ENCODE measurements at regions not wholly inside any gene's neighbourhood (a gene's known extent, or its start where the extent isn't known, plus 50 kb on each side); places are given as distances from the start of the nearest gene placed in this dataset.

GRCh38 chr10:29191674-29192073, 97.2 kb upstream of the LYZL1 start:
- Mint-ChIP-seq H3K27ac (no peak overlapping the region), H3K4me1 (no peaks in the 10 kb centered on the region), H3K4me3 (no peak overlapping the region), H3K9me3 (peaks cover 0 to 11% (median 6%) of the 10 kb centered on the region in 8 donors), H3K36me3 (no peaks in the 10 kb centered on the region), H3K27me3 (peaks cover 5 to 7% of the 10 kb centered on the region in 2 donors)
- ChIA-PET CTCF (ENCODE audit: partially characterized antibody) (no interaction called here), POLR2A (ENCODE audit: partially characterized antibody) (no interaction called here)
- Histone ChIP-seq H3K27ac (ENCODE audit: low read depth, low read length) (no peak overlapping the region), H3K4me3 (ENCODE audit: low read length in 2 of 2) (no peak overlapping the region), H3K27me3 (ENCODE audit: insufficient read depth, low read length) (no peaks in the 10 kb centered on the region), H3K4me1 (ENCODE audit: insufficient read depth, low read length) (no peaks in the 10 kb centered on the region), H3K9me3 (ENCODE audit: control insufficient read depth in 1 of 2, low read length in 2 of 2) (no peaks in the 10 kb centered on the region), H3K36me3 (ENCODE audit: insufficient read depth, low read length) (no peaks in the 10 kb centered on the region)
- no peak for DNase-seq
- intact Hi-C loops (cut with micrococcal nuclease), result no loop called here

- CTCF ChIA-PET (ENCODE audit: partially characterized antibody), result no interaction called here
- no peak overlapping the region for H3K27ac Mint-ChIP-seq
These were observed 89.5 kb upstream of the LYZL1 start for GRCh38 chr10:29199339-29199738.

GRCh38 chr10:29199941-29200679, 88.8 kb upstream of the LYZL1 start:
- ChIA-PET POLR2A (ENCODE audit: partially characterized antibody) (no interaction called here), CTCF (ENCODE audit: partially characterized antibody) (no interaction called here)
- no peak overlapping the region for H3K27ac ChIP-seq (ENCODE audit: low read depth, low read length)
- H3K27me3 ChIP-seq (ENCODE audit: insufficient read depth, low read length), result no peaks in the 10 kb centered on the region
- no peak for DNase-seq
- Mint-ChIP-seq H3K36me3 (no peaks in the 10 kb centered on the region), H3K27me3 (peaks cover 3 to 6% of the 10 kb centered on the region in 2 donors), H3K4me3 (no peak overlapping the region), H3K9me3 (peaks cover 0 to 7% (median 2%) of the 10 kb centered on the region in 8 donors), H3K27ac (no peak overlapping the region), H3K4me1 (peaks cover 0 to 4% (median 1%) of the 10 kb centered on the region in 4 donors)
- intact Hi-C loops (cut with micrococcal nuclease), result no loop called here
- H3K4me3 ChIP-seq (ENCODE audit: low read length in 2 of 2), result no peak overlapping the region
- H3K4me1 ChIP-seq (ENCODE audit: insufficient read depth, low read length), result no peaks in the 10 kb centered on the region
- H3K9me3 ChIP-seq (ENCODE audit: control insufficient read depth in 1 of 2, low read length in 2 of 2), result no peaks in the 10 kb centered on the region
- no peaks in the 10 kb centered on the region for H3K36me3 ChIP-seq (ENCODE audit: insufficient read depth, low read length)

More at GRCh38 chr10:29199339-29199738, 89.5 kb upstream of the LYZL1 start:
- Histone ChIP-seq H3K27me3 (ENCODE audit: insufficient read depth, low read length) (no peaks in the 10 kb centered on the region), H3K4me1 (ENCODE audit: insufficient read depth, low read length) (no peaks in the 10 kb centered on the region), H3K27ac (ENCODE audit: low read depth, low read length) (no peak overlapping the region), H3K4me3 (ENCODE audit: low read length in 2 of 2) (no peak overlapping the region), H3K9me3 (ENCODE audit: control insufficient read depth in 1 of 2, low read length in 2 of 2) (no peaks in the 10 kb centered on the region), H3K36me3 (ENCODE audit: insufficient read depth, low read length) (no peaks in the 10 kb centered on the region)
- DNase-seq, result no peak
- peaks cover 3 to 6% of the 10 kb centered on the region in 2 donors for H3K27me3 Mint-ChIP-seq
- intact Hi-C loops (cut with micrococcal nuclease), result no loop called here
- POLR2A ChIA-PET (ENCODE audit: partially characterized antibody), result no interaction called here
- H3K9me3 Mint-ChIP-seq, result peaks cover 0 to 11% (median 5%) of the 10 kb centered on the region in 8 donors
- H3K4me1 Mint-ChIP-seq, result peaks cover 0 to 4% (median 1%) of the 10 kb centered on the region in 4 donors
- H3K4me3 Mint-ChIP-seq, result no peak overlapping the region
- no peaks in the 10 kb centered on the region for H3K36me3 Mint-ChIP-seq

GRCh38 chr10:29202386-29202940, 86.4 kb upstream of the LYZL1 start:
- Histone ChIP-seq H3K9me3 (ENCODE audit: control insufficient read depth in 1 of 2, low read length in 2 of 2) (no peaks in the 10 kb centered on the region), H3K4me3 (ENCODE audit: low read length in 2 of 2) (no peak overlapping the region), H3K4me1 (ENCODE audit: insufficient read depth, low read length) (no peaks in the 10 kb centered on the region), H3K27ac (ENCODE audit: low read depth, low read length) (no peak overlapping the region), H3K36me3 (ENCODE audit: insufficient read depth, low read length) (no peaks in the 10 kb centered on the region), H3K27me3 (ENCODE audit: insufficient read depth, low read length) (no peaks in the 10 kb centered on the region)
- Mint-ChIP-seq H3K4me3 (no peak overlapping the region), H3K27me3 (peaks cover 5 to 6% of the 10 kb centered on the region in 2 donors), H3K36me3 (no peaks in the 10 kb centered on the region), H3K9me3 (no peaks in the 10 kb centered on the region), H3K27ac (no peak overlapping the region), H3K4me1 (peaks cover 0 to 4% (median 1%) of the 10 kb centered on the region in 4 donors)
- POLR2A ChIA-PET (ENCODE audit: partially characterized antibody), result no interaction called here
- no peak for DNase-seq
- CTCF ChIA-PET (ENCODE audit: partially characterized antibody), result no interaction called here
- intact Hi-C loops (cut with micrococcal nuclease), result no loop called here

GRCh38 chr10:29203432-29203831, 85.4 kb upstream of the LYZL1 start:
- Histone ChIP-seq H3K27me3 (ENCODE audit: insufficient read depth, low read length) (no peaks in the 10 kb centered on the region), H3K9me3 (ENCODE audit: control insufficient read depth in 1 of 2, low read length in 2 of 2) (no peaks in the 10 kb centered on the region), H3K4me3 (ENCODE audit: low read length in 2 of 2) (no peak overlapping the region), H3K36me3 (ENCODE audit: insufficient read depth, low read length) (no peaks in the 10 kb centered on the region), H3K4me1 (ENCODE audit: insufficient read depth, low read length) (no peaks in the 10 kb centered on the region), H3K27ac (ENCODE audit: low read depth, low read length) (no peak overlapping the region)
- H3K4me1 Mint-ChIP-seq, result peaks cover 0 to 4% (median 1%) of the 10 kb centered on the region in 4 donors
- ChIA-PET CTCF (ENCODE audit: partially characterized antibody) (no interaction called here), POLR2A (ENCODE audit: partially characterized antibody) (interaction anchor here (0.6 kb wide), 1 partner anchor 230 kb away, joined by 3 read pairs; no protein-coding TSS in a partner anchor)
- intact Hi-C loops (cut with micrococcal nuclease), result no loop called here
- H3K36me3 Mint-ChIP-seq, result no peaks in the 10 kb centered on the region
- no peak overlapping the region for H3K4me3 Mint-ChIP-seq
- H3K9me3 Mint-ChIP-seq, result peaks cover 0 to 3% (median 0%) of the 10 kb centered on the region in 8 donors
- peak overlapping the region in 1 of 7 donors; percentile 44 for H3K27ac Mint-ChIP-seq
- DNase-seq, result no peak
- peaks cover 5 to 6% of the 10 kb centered on the region in 2 donors for H3K27me3 Mint-ChIP-seq

- CTCF ChIA-PET (ENCODE audit: partially characterized antibody), result no interaction called here
- Mint-ChIP-seq H3K36me3 (no peaks in the 10 kb centered on the region), H3K4me1 (peaks cover 0 to 4% (median 1%) of the 10 kb centered on the region in 4 donors), H3K27me3 (peaks cover 4 to 6% of the 10 kb centered on the region in 2 donors), H3K4me3 (peak overlapping the region in 1 of 8 donors; percentile 26), H3K9me3 (peaks cover 0 to 3% (median 0%) of the 10 kb centered on the region in 8 donors), H3K27ac (no peak overlapping the region)
- POLR2A ChIA-PET (ENCODE audit: partially characterized antibody), result no interaction called here
- H3K27me3 ChIP-seq (ENCODE audit: insufficient read depth, low read length), result no peaks in the 10 kb centered on the region
- intact Hi-C loops (cut with micrococcal nuclease), result no loop called here
- no peaks in the 10 kb centered on the region for H3K4me1 ChIP-seq (ENCODE audit: insufficient read depth, low read length)
- DNase-seq, result no peak
- H3K9me3 ChIP-seq (ENCODE audit: control insufficient read depth in 1 of 2, low read length in 2 of 2), result no peaks in the 10 kb centered on the region
- H3K4me3 ChIP-seq (ENCODE audit: low read length in 2 of 2), result no peak overlapping the region
- H3K27ac ChIP-seq (ENCODE audit: low read depth, low read length), result no peak overlapping the region
- H3K36me3 ChIP-seq (ENCODE audit: insufficient read depth, low read length), result no peaks in the 10 kb centered on the region
These were observed 84.6 kb upstream of the LYZL1 start for GRCh38 chr10:29204070-29204800.

GRCh38 chr10:29205787-29206186, 83.1 kb upstream of the LYZL1 start:
- Histone ChIP-seq H3K4me3 (ENCODE audit: low read length in 2 of 2) (no peak overlapping the region), H3K4me1 (ENCODE audit: insufficient read depth, low read length) (no peaks in the 10 kb centered on the region), H3K9me3 (ENCODE audit: control insufficient read depth in 1 of 2, low read length in 2 of 2) (no peaks in the 10 kb centered on the region), H3K27ac (ENCODE audit: low read depth, low read length) (no peak overlapping the region), H3K36me3 (ENCODE audit: insufficient read depth, low read length) (no peaks in the 10 kb centered on the region), H3K27me3 (ENCODE audit: insufficient read depth, low read length) (no peaks in the 10 kb centered on the region)
- POLR2A ChIA-PET (ENCODE audit: partially characterized antibody), result no interaction called here
- Mint-ChIP-seq H3K4me1 (peaks cover 0 to 4% (median 0%) of the 10 kb centered on the region in 4 donors), H3K27ac (peak overlapping the region in 1 of 7 donors; percentile 10), H3K27me3 (peaks cover 3 to 6% of the 10 kb centered on the region in 2 donors), H3K36me3 (no peaks in the 10 kb centered on the region), H3K4me3 (no peak overlapping the region), H3K9me3 (peaks cover 0 to 11% (median 5%) of the 10 kb centered on the region in 8 donors)
- DNase-seq, result no peak
- CTCF ChIA-PET (ENCODE audit: partially characterized antibody), result no interaction called here
- intact Hi-C loops (cut with micrococcal nuclease), result no loop called here

Measured in CD4-positive, alpha-beta memory T cell (primary cell).